GM23338 (cell line): ENCODE measurements at regions not wholly inside any gene's neighbourhood (a gene's known extent, or its start where the extent isn't known, plus 50 kb on each side); places are given as distances from the start of the nearest gene placed in this dataset.

Source experiments
- ATAC-seq: fragments of 200-7000 bp; cut with Tn5 transposase; 3 replicates; pipeline ENCODE4 v1.9.1; 2020
- DNase-seq: peaks from one replicate; pipeline ENCODE4 v3.0.0-alpha.2; 2015; ENCODE audit warnings: low spot score
- H2AFZ ChIP-seq: fragments of 200-600 bp; sonication (generic); 2 replicates; pipeline ENCODE4 v1.8.0; 2016; ENCODE audit warnings: antibody characterized with exemption, mild to moderate bottlenecking, moderate library complexity
- H3F3A ChIP-seq: fragments of 200-600 bp; sonication (generic); replicated peaks from 2 replicates; pipeline ENCODE4 v1.8.0; 2017; ENCODE audit warnings: antibody characterized with exemption, mixed run types, low read depth
- H3K27ac ChIP-seq: fragments of 200-600 bp; sonication (generic); 2 replicates; pipeline ENCODE4 v1.6.1; 2016; ENCODE audit warnings: low read depth
- H3K27me3 ChIP-seq: fragments of 200-600 bp; sonication (generic); 2 replicates; pipeline ENCODE4 v1.8.0; 2016; ENCODE audit warnings: mild to moderate bottlenecking, mixed run types, moderate library complexity; ENCODE audit not compliant: insufficient read depth
- H3K36me3 ChIP-seq: fragments of 200-600 bp; sonication (generic); 2 replicates; pipeline ENCODE4 v1.8.0; 2016; ENCODE audit warnings: mild to moderate bottlenecking; ENCODE audit not compliant: insufficient read depth
- H3K4me1 ChIP-seq: fragments of 200-600 bp; sonication (generic); 2 replicates; pipeline ENCODE4 v1.8.0; 2016; ENCODE audit warnings: mild to moderate bottlenecking, moderate library complexity; ENCODE audit not compliant: insufficient read depth
- H3K4me2 ChIP-seq: fragments of 200-600 bp; sonication (generic); 2 replicates; pipeline ENCODE4 v1.7.1; 2017; ENCODE audit warnings: mixed run types
- H3K4me3 ChIP-seq: fragments of 200-600 bp; sonication (generic); 2 replicates; pipeline ENCODE4 v1.6.1; 2016; ENCODE audit warnings: mixed run types
- H3K79me2 ChIP-seq: fragments of 200-600 bp; sonication (generic); replicated peaks from 2 replicates; pipeline ENCODE4 v1.8.0; 2017; ENCODE audit warnings: mild to moderate bottlenecking; ENCODE audit not compliant: insufficient read depth
- H3K9me2 ChIP-seq: fragments of 200-600 bp; sonication (generic); 2 replicates; pipeline ENCODE4 v1.8.0; 2017; ENCODE audit not compliant: insufficient read depth
- H4K20me1 ChIP-seq: fragments of 200-600 bp; sonication (generic); replicated peaks from 2 replicates; pipeline ENCODE4 v1.8.0; 2017; ENCODE audit warnings: mild to moderate bottlenecking; ENCODE audit not compliant: insufficient read depth
- H3K27ac Mint-ChIP-seq: 2 replicates; pipeline ENCODE4 v1.8.0; 2020; ENCODE audit warnings: inconsistent platforms, mild to moderate bottlenecking, moderate library complexity, mixed read lengths
- H3K27me3 Mint-ChIP-seq: 3 replicates; pipeline ENCODE4 v1.8.0; 2022; ENCODE audit warnings: low read depth, mild to moderate bottlenecking, moderate library complexity, mixed read lengths, inconsistent platforms; ENCODE audit not compliant: insufficient read depth, poor library complexity
- H3K36me3 Mint-ChIP-seq: 3 replicates; pipeline ENCODE4 v1.8.0; 2021; ENCODE audit warnings: low read depth, mild to moderate bottlenecking, inconsistent platforms, moderate library complexity, mixed read lengths
- H3K4me1 Mint-ChIP-seq: 3 replicates; pipeline ENCODE4 v1.8.0; 2020; ENCODE audit warnings: mild to moderate bottlenecking, inconsistent platforms, mixed read lengths
- H3K4me3 Mint-ChIP-seq: 3 replicates; pipeline ENCODE4 v1.8.0; 2021; ENCODE audit warnings: moderate library complexity, mild to moderate bottlenecking, inconsistent platforms, mixed read lengths
- H3K9me3 Mint-ChIP-seq: 3 replicates; pipeline ENCODE4 v1.8.0; 2020; ENCODE audit warnings: moderate library complexity, mild to moderate bottlenecking, inconsistent platforms, mixed read lengths
- EZH2 ChIP-seq: fragments of 200-600 bp; sonication (generic); IDR thresholded peaks from one replicate; pipeline ENCODE4 v1.8.0; 2017; ENCODE audit warnings: antibody characterized with exemption, mild to moderate bottlenecking, low read depth; ENCODE audit not compliant: unreplicated experiment
- TF ChIP-seq, protein P1 (sequence below): fragments of 250-450 bp; sonication (Bioruptor Pico); IDR thresholded peaks from 2 replicates; pipeline ENCODE4 v1.5.0; 2020; ENCODE audit warnings: mild to moderate bottlenecking, moderate library complexity
- TF ChIP-seq, protein P2 (sequence below): IDR thresholded peaks from one replicate; pipeline ENCODE4 v1.6.1; 2018; ENCODE audit warnings: antibody characterized with exemption; ENCODE audit not compliant: unreplicated experiment

DNA sequence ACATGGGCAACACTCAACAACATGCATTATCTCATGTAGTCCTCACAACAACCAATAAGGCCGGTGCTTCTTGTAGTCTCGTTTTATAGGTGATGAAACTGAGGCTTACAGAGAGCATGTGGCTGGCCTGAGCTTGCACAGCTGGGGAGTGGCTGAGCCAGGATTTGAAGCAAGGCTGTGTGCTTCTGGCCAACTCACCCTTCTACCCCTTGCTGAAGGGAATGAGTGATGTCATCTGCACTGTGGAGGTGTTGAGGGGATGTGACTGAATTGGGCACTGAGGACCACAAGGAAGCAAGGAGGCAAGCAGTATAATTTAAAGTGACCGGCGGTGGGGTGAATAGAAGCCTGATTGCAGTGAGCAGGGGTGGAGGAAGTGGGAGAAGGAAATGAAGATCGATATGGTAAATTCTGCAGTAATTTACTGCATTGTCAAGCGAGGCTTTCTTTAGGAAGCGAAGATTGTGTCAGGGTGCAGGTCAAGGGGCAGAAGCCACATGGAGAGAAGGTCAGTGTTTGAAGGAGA lies 62.3 kb downstream of the MINAR1 start:
- Mint-ChIP-seq H3K9me3 (no peaks in the 10 kb centered on the region; the same call in 2 of the 3 replicates), H3K4me3 (no peak overlapping the region), H3K36me3 (no peaks in the 10 kb centered on the region; the same call in 2 of the 3 replicates), H3K27ac (no peak overlapping the region), H3K4me1 (peaks cover 13% of the 10 kb centered on the region), H3K27me3 (no peaks in the 10 kb centered on the region)
- no peak for ATAC-seq
- H3K9me2 ChIP-seq, result no peaks in the 10 kb centered on the region; the same call in 1 of the 2 replicates
- no peak overlapping the region for H3K4me2 ChIP-seq
- H3K4me1 ChIP-seq, result peaks cover 8% of the 10 kb centered on the region; the same call in 1 of the 2 replicates
- H3F3A ChIP-seq, result no peaks in the 10 kb centered on the region
- no peak overlapping the region for H3K27ac ChIP-seq
- no peak overlapping the region for H3K4me3 ChIP-seq
- H3K79me2 ChIP-seq, result no peaks in the 10 kb centered on the region
- no peak for DNase-seq
- H4K20me1 ChIP-seq, result no peaks in the 10 kb centered on the region
- peak overlapping the region; percentile 28; the same call in 1 of the 2 replicates for H2AFZ ChIP-seq
- no peaks in the 10 kb centered on the region for H3K27me3 ChIP-seq
- H3K36me3 ChIP-seq, result no peaks in the 10 kb centered on the region
- TF ChIP-seq, protein P1, sequence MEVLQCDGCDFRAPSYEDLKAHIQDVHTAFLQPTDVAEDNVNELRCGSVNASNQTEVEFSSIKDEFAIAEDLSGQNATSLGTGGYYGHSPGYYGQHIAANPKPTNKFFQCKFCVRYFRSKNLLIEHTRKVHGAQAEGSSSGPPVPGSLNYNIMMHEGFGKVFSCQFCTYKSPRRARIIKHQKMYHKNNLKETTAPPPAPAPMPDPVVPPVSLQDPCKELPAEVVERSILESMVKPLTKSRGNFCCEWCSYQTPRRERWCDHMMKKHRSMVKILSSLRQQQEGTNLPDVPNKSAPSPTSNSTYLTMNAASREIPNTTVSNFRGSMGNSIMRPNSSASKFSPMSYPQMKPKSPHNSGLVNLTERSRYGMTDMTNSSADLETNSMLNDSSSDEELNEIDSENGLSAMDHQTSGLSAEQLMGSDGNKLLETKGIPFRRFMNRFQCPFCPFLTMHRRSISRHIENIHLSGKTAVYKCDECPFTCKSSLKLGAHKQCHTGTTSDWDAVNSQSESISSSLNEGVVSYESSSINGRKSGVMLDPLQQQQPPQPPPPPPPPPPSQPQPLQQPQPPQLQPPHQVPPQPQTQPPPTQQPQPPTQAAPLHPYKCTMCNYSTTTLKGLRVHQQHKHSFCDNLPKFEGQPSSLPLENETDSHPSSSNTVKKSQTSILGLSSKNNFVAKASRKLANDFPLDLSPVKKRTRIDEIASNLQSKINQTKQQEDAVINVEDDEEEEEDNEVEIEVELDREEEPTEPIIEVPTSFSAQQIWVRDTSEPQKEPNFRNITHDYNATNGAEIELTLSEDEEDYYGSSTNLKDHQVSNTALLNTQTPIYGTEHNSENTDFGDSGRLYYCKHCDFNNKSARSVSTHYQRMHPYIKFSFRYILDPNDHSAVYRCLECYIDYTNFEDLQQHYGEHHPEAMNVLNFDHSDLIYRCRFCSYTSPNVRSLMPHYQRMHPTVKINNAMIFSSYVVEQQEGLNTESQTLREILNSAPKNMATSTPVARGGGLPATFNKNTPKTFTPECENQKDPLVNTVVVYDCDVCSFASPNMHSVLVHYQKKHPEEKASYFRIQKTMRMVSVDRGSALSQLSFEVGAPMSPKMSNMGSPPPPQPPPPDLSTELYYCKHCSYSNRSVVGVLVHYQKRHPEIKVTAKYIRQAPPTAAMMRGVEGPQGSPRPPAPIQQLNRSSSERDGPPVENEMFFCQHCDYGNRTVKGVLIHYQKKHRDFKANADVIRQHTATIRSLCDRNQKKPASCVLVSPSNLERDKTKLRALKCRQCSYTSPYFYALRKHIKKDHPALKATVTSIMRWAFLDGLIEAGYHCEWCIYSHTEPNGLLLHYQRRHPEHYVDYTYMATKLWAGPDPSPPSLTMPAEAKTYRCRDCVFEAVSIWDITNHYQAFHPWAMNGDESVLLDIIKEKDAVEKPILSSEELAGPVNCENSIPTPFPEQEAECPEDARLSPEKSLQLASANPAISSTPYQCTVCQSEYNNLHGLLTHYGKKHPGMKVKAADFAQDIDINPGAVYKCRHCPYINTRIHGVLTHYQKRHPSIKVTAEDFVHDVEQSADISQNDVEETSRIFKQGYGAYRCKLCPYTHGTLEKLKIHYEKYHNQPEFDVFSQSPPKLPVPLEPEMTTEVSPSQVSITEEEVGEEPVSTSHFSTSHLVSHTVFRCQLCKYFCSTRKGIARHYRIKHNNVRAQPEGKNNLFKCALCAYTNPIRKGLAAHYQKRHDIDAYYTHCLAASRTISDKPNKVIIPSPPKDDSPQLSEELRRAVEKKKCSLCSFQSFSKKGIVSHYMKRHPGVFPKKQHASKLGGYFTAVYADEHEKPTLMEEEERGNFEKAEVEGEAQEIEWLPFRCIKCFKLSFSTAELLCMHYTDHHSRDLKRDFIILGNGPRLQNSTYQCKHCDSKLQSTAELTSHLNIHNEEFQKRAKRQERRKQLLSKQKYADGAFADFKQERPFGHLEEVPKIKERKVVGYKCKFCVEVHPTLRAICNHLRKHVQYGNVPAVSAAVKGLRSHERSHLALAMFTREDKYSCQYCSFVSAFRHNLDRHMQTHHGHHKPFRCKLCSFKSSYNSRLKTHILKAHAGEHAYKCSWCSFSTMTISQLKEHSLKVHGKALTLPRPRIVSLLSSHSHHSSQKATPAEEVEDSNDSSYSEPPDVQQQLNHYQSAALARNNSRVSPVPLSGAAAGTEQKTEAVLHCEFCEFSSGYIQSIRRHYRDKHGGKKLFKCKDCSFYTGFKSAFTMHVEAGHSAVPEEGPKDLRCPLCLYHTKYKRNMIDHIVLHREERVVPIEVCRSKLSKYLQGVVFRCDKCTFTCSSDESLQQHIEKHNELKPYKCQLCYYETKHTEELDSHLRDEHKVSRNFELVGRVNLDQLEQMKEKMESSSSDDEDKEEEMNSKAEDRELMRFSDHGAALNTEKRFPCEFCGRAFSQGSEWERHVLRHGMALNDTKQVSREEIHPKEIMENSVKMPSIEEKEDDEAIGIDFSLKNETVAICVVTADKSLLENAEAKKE (CRISPR knock-in tag), result no peak
- TF ChIP-seq EZH2, result no peak
- TF ChIP-seq, protein P2, sequence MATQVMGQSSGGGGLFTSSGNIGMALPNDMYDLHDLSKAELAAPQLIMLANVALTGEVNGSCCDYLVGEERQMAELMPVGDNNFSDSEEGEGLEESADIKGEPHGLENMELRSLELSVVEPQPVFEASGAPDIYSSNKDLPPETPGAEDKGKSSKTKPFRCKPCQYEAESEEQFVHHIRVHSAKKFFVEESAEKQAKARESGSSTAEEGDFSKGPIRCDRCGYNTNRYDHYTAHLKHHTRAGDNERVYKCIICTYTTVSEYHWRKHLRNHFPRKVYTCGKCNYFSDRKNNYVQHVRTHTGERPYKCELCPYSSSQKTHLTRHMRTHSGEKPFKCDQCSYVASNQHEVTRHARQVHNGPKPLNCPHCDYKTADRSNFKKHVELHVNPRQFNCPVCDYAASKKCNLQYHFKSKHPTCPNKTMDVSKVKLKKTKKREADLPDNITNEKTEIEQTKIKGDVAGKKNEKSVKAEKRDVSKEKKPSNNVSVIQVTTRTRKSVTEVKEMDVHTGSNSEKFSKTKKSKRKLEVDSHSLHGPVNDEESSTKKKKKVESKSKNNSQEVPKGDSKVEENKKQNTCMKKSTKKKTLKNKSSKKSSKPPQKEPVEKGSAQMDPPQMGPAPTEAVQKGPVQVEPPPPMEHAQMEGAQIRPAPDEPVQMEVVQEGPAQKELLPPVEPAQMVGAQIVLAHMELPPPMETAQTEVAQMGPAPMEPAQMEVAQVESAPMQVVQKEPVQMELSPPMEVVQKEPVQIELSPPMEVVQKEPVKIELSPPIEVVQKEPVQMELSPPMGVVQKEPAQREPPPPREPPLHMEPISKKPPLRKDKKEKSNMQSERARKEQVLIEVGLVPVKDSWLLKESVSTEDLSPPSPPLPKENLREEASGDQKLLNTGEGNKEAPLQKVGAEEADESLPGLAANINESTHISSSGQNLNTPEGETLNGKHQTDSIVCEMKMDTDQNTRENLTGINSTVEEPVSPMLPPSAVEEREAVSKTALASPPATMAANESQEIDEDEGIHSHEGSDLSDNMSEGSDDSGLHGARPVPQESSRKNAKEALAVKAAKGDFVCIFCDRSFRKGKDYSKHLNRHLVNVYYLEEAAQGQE, result no peak
